Fibroblast of lung (primary cell): ENCODE measurements at regions not wholly inside any gene's neighbourhood (a gene's known extent, or its start where the extent isn't known, plus 50 kb on each side); places are given as distances from the start of the nearest gene placed in this dataset.

Experiments used
- CTCF ChIP-seq, 2 donors: IDR thresholded peaks in 1 of 2; conservative IDR thresholded peaks in 1 of 2; 1 replicate in 1 of 2; 2 replicates in 1 of 2; pipeline ENCODE4 v1.5.1; 2011 to 2012; ENCODE audit warnings: low read length in 2 of 2, control low read depth in 1 of 2, inconsistent platforms in 1 of 2, low read depth in 1 of 2, mild to moderate bottlenecking in 1 of 2
- EZH2 ChIP-seq: IDR thresholded peaks from 2 replicates; pipeline ENCODE4 v1.5.1; 2012; ENCODE audit warnings: low read length, control low read depth, mild to moderate bottlenecking; ENCODE audit errors: missing control alignments

GRCh38 chr16:86401126-86401525 is 109.2 kb upstream of the FOXF1 start:
- TF ChIP-seq CTCF (conservative IDR thresholded peaks at IDR 0.05 in 1 of 2, IDR thresholded peaks at IDR 0.05 in 1 of 2; ENCODE audit: low read depth in 1 of 2, low read length in 2 of 2) (no peak), EZH2 (no peak)
